ENCODE measurements at regions not wholly inside any gene's neighbourhood (a gene's known extent, or its start where the extent isn't known, plus 50 kb on each side); places are given as distances from the start of the nearest gene placed in this dataset.

DNA sequence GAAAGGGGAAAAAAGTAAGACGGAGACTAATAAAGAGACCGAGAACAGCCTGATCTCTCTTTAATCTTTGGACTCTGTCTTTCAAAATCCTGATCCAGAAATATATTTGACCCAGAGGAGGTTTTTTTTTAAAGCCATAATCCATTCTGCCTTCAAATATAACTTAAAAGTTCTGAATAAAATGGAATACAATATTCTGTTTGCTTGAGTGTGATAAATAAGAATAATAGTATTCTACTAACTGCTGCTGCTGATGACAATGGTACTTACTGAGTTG, 1196.0 kb downstream of the GALC start:
- POLR2A ChIA-PET: no interaction called here
- no peaks in the 10 kb centered on the region for H3K36me3 ChIP-seq (ENCODE audit: control insufficient read depth in 2 of 2, insufficient read depth in 2 of 2, low read length in 1 of 2)
- no TSS peak for BruUV-seq (replicated peaks)
- no peak overlapping the region for H2AFZ ChIP-seq (ENCODE audit: control insufficient read depth, low read depth, low read length)
- H3K4me3 ChIP-seq: no peak overlapping the region
- H3K4me2 ChIP-seq (ENCODE audit: control insufficient read depth, insufficient read depth): no peak overlapping the region
- DNase-seq (ENCODE audit: low read depth, low spot score): no peak
- no peak overlapping the region for H3K9ac ChIP-seq (ENCODE audit: control insufficient read depth, insufficient read depth, low read length)
- no peak for ATAC-seq
- no peaks in the 10 kb centered on the region for H3K79me2 ChIP-seq (ENCODE audit: control insufficient read depth, insufficient read depth, low read length)
- RAD21 ChIA-PET (ENCODE audit: unreplicated experiment): no interaction called here
- no peaks in the 10 kb centered on the region for H4K20me1 ChIP-seq (ENCODE audit: control insufficient read depth, insufficient read depth)
- WGBS (ENCODE audit: insufficient coverage, insufficient replicate concordance, low lambda C conversion rate, missing lambda C conversion rate): 52% methylated on average over 2 of the region's 2 CpGs
- no peaks in the 10 kb centered on the region for H3K27me3 ChIP-seq (replicated peaks in 1 of 2; ENCODE audit: control insufficient read depth in 2 of 2, insufficient read depth in 2 of 2, low read length in 1 of 2)
- H3K27ac ChIP-seq (ENCODE audit: control insufficient read depth, insufficient read depth): no peak overlapping the region
- in situ Hi-C loops (cut with MboI) (no loop called here), intact Hi-C loops (cut with micrococcal nuclease; ENCODE audit: unreplicated experiment) (no loop called here)
- no peak for FAIRE-seq
- SMC1A ChIA-PET (ENCODE audit: uncharacterized antibody, unreplicated experiment): no interaction called here
- H3K4me1 ChIP-seq (ENCODE audit: control insufficient read depth, insufficient read depth, low read length): no peaks in the 10 kb centered on the region
- no peaks in the 10 kb centered on the region for H3K9me3 ChIP-seq (replicated peaks; ENCODE audit: control insufficient read depth, insufficient read depth, low read length)
- TF ChIP-seq SP1 (IDR thresholded peaks at IDR 0.05; ENCODE audit: low read depth, low read length): no peak
- TF ChIP-seq, protein P1, sequence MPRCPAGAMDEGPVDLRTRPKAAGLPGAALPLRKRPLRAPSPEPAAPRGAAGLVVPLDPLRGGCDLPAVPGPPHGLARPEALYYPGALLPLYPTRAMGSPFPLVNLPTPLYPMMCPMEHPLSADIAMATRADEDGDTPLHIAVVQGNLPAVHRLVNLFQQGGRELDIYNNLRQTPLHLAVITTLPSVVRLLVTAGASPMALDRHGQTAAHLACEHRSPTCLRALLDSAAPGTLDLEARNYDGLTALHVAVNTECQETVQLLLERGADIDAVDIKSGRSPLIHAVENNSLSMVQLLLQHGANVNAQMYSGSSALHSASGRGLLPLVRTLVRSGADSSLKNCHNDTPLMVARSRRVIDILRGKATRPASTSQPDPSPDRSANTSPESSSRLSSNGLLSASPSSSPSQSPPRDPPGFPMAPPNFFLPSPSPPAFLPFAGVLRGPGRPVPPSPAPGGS (IDR thresholded peaks at IDR 0.05; ENCODE audit: borderline replicate concordance, insufficient read depth, low read depth, low read length, poor library complexity, severe bottlenecking): no peak
- no peak for TF ChIP-seq PAX5 (IDR thresholded peaks at IDR 0.05; ENCODE audit: borderline replicate concordance, low read depth, low read length)
- TF ChIP-seq MEF2A (IDR thresholded peaks at IDR 0.05; ENCODE audit: insufficient read depth, low read depth, low read length): no peak
- CTCF ChIA-PET: no interaction called here

DNA sequence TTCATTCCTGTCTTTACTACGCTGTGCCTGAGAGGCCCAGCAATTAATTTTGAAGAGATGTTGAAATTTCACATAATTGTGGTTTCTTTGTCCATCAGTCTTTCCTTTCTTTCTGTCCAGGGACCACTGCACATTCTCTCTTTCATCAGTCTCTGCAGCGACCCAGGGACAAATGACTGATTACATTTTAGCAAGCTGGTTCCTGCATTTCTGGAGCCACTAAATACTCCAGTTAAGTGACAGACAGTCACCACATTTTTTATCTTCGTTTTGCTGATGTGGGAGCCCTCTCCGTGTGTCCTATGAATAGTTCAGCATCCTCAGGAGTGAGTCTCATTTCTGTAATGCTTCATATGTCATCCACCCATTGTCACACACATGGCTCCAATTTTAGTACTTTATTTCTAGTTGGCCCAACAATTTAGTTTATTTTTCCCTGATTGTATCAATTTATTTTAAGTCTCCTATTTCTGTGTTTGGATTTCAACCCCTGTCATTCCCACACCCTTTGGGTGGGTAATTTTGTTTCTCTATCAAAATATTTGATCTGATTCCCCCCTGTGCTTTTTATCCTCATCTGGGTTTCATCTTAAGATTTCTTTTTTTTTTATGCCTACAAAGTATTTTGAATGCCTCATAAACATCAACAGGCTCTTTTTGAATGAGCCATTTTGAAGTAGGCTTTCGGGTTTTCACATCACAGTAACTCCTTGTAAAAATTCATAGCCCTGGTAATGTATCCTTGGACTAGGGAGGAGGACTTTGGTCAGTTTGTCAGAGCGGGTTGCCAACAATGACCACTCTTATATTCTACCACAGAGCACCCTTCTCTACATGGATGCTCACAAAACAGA, 1196.5 kb downstream of the GALC start:
- BruUV-seq (replicated peaks): no TSS peak
- no peak overlapping the region for H3K27ac ChIP-seq (ENCODE audit: control insufficient read depth, insufficient read depth)
- TF ChIP-seq CEBPB (IDR thresholded peaks at IDR 0.05; ENCODE audit: borderline replicate concordance in 1 of 2, low read depth in 2 of 2, low read length in 2 of 2) (no peak), SIX5 (IDR thresholded peaks at IDR 0.05; ENCODE audit: low read depth, low read length, severe bottlenecking) (no peak)
- TF ChIP-seq, protein P2, sequence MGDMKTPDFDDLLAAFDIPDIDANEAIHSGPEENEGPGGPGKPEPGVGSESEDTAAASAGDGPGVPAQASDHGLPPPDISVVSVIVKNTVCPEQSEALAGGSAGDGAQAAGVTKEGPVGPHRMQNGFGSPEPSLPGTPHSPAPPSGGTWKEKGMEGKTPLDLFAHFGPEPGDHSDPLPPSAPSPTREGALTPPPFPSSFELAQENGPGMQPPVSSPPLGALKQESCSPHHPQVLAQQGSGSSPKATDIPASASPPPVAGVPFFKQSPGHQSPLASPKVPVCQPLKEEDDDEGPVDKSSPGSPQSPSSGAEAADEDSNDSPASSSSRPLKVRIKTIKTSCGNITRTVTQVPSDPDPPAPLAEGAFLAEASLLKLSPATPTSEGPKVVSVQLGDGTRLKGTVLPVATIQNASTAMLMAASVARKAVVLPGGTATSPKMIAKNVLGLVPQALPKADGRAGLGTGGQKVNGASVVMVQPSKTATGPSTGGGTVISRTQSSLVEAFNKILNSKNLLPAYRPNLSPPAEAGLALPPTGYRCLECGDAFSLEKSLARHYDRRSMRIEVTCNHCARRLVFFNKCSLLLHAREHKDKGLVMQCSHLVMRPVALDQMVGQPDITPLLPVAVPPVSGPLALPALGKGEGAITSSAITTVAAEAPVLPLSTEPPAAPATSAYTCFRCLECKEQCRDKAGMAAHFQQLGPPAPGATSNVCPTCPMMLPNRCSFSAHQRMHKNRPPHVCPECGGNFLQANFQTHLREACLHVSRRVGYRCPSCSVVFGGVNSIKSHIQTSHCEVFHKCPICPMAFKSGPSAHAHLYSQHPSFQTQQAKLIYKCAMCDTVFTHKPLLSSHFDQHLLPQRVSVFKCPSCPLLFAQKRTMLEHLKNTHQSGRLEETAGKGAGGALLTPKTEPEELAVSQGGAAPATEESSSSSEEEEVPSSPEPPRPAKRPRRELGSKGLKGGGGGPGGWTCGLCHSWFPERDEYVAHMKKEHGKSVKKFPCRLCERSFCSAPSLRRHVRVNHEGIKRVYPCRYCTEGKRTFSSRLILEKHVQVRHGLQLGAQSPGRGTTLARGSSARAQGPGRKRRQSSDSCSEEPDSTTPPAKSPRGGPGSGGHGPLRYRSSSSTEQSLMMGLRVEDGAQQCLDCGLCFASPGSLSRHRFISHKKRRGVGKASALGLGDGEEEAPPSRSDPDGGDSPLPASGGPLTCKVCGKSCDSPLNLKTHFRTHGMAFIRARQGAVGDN (IDR thresholded peaks at IDR 0.05): no peak

More for the DNA sequence above, 1196.5 kb downstream of the GALC start:
- ChIA-PET POLR2A (interaction anchor here (0.6 kb wide), 1 partner anchor 31 kb away, joined by 3 read pairs; no protein-coding TSS in a partner anchor), CTCF (no interaction called here), SMC1A (ENCODE audit: uncharacterized antibody, unreplicated experiment) (no interaction called here), RAD21 (ENCODE audit: unreplicated experiment) (no interaction called here)
- Histone ChIP-seq H3K27me3 (replicated peaks in 1 of 2; ENCODE audit: control insufficient read depth in 2 of 2, insufficient read depth in 2 of 2, low read length in 1 of 2) (no peaks in the 10 kb centered on the region), H3K4me1 (ENCODE audit: control insufficient read depth, insufficient read depth, low read length) (no peaks in the 10 kb centered on the region), H3K9ac (ENCODE audit: control insufficient read depth, insufficient read depth, low read length) (no peak overlapping the region), H3K4me2 (ENCODE audit: control insufficient read depth, insufficient read depth) (no peak overlapping the region), H4K20me1 (ENCODE audit: control insufficient read depth, insufficient read depth) (no peaks in the 10 kb centered on the region), H3K4me3 (no peak overlapping the region), H3K36me3 (ENCODE audit: control insufficient read depth in 2 of 2, insufficient read depth in 2 of 2, low read length in 1 of 2) (no peaks in the 10 kb centered on the region), H3K9me3 (replicated peaks; ENCODE audit: control insufficient read depth, insufficient read depth, low read length) (no peaks in the 10 kb centered on the region), H3K79me2 (ENCODE audit: control insufficient read depth, insufficient read depth, low read length) (no peaks in the 10 kb centered on the region), H2AFZ (ENCODE audit: control insufficient read depth, low read depth, low read length) (no peak overlapping the region)
- no peak for ATAC-seq
- in situ Hi-C loops (cut with MboI) (no loop called here), intact Hi-C loops (cut with micrococcal nuclease; ENCODE audit: unreplicated experiment) (no loop called here)
- FAIRE-seq: no peak
- no peak for DNase-seq (ENCODE audit: low read depth, low spot score)
- WGBS (ENCODE audit: insufficient coverage, insufficient replicate concordance, low lambda C conversion rate, missing lambda C conversion rate): 9% methylated on average over 6 of the region's 6 CpGs
